OCI-LY1 (cell line): ENCODE measurements at regions not wholly inside any gene's neighbourhood (a gene's known extent, or its start where the extent isn't known, plus 50 kb on each side); places are given as distances from the start of the nearest gene placed in this dataset.
"Not testable (repeated sequence)": the region's sequence is repeated elsewhere in the genome, so short reads cannot be mapped to it uniquely, and the experiment has no call there.

Experiments
- H2AFZ ChIP-seq: fragments of 200-600 bp; sonication (generic), shearing (Covaris generic); 2 replicates; pipeline ENCODE4 v1.6.0; 2014; ENCODE audit warnings: antibody characterized with exemption, mild to moderate bottlenecking, low read length
- H3F3A ChIP-seq: fragments of 200-600 bp; sonication (generic), shearing (Covaris generic); 2 replicates; pipeline ENCODE4 v1.6.0; 2014; ENCODE audit warnings: mild to moderate bottlenecking, antibody characterized with exemption, low read length, moderate library complexity; ENCODE audit not compliant: insufficient read depth
- H3K27ac ChIP-seq: fragments of 200-600 bp; sonication (generic); 2 replicates; pipeline ENCODE4 v1.5.1; 2014; ENCODE audit warnings: low read length, mixed run types, mild to moderate bottlenecking, low read depth; ENCODE audit not compliant: poor library complexity, severe bottlenecking
- H3K27me3 ChIP-seq: fragments of 200-600 bp; sonication (generic); 2 replicates; pipeline ENCODE4 v1.6.0; 2014; ENCODE audit warnings: antibody characterized with exemption, mild to moderate bottlenecking, low read length, moderate library complexity; ENCODE audit not compliant: insufficient read depth
- H3K36me3 ChIP-seq: fragments of 200-600 bp; sonication (generic); 2 replicates; pipeline ENCODE4 v1.6.1; 2014; ENCODE audit warnings: mild to moderate bottlenecking, antibody characterized with exemption, low read length, moderate library complexity, mixed read lengths; ENCODE audit not compliant: insufficient read depth
- H3K4me1 ChIP-seq: fragments of 200-600 bp; sonication (generic); 2 replicates; pipeline ENCODE4 v1.5.1; 2014; ENCODE audit warnings: mild to moderate bottlenecking, low read length, moderate library complexity; ENCODE audit not compliant: insufficient read depth, severe bottlenecking
- H3K4me2 ChIP-seq: fragments of 200-600 bp; sonication (generic), shearing (Covaris generic); 2 replicates; pipeline ENCODE4 v1.6.1; 2014; ENCODE audit warnings: low read length
- H3K4me3 ChIP-seq: fragments of 200-600 bp; sonication (generic); 2 replicates; pipeline ENCODE4 v1.5.1; 2014; ENCODE audit warnings: low read length, low read depth, mild to moderate bottlenecking, mixed read lengths; ENCODE audit not compliant: poor library complexity, severe bottlenecking
- H3K79me2 ChIP-seq: fragments of 200-600 bp; shearing (Covaris generic); 2 replicates; pipeline ENCODE4 v1.6.1; 2016; ENCODE audit warnings: mixed run types, low read length, mixed read lengths; ENCODE audit not compliant: insufficient read depth
- H3K9ac ChIP-seq: fragments of 200-600 bp; sonication (generic), shearing (Covaris generic); 2 replicates; pipeline ENCODE4 v1.6.1; 2014; ENCODE audit warnings: mild to moderate bottlenecking, low read length, mixed read lengths
- H3K9me2 ChIP-seq: fragments of 200-600 bp; sonication (generic), shearing (Covaris generic); 2 replicates; pipeline ENCODE4 v1.6.1; 2014; ENCODE audit warnings: low read depth, mild to moderate bottlenecking, low read length, mixed read lengths
- H3K9me3 ChIP-seq: fragments of 200-600 bp; shearing (Covaris generic); 2 replicates; pipeline ENCODE4 v1.6.1; 2014; ENCODE audit warnings: low read length, mixed read lengths
- H4K20me1 ChIP-seq: fragments of 200-600 bp; sonication (generic), shearing (Covaris generic); 2 replicates; pipeline ENCODE4 v1.6.0; 2016; ENCODE audit warnings: mild to moderate bottlenecking, low read length; ENCODE audit not compliant: insufficient read depth
- EZH2 ChIP-seq: fragments of 200-600 bp; sonication (generic), shearing (Covaris generic); IDR thresholded peaks from 2 replicates; pipeline ENCODE4 v1.8.0; 2017; ENCODE audit warnings: borderline replicate concordance, mixed run types, mild to moderate bottlenecking, antibody characterized with exemption, low read length, moderate library complexity, mixed read lengths
- TF ChIP-seq, protein P1 (sequence below): fragments of 200-600 bp; sonication (generic), shearing (Covaris generic); IDR thresholded peaks from 2 replicates; pipeline ENCODE4 v1.5.1; 2017; ENCODE audit warnings: mild to moderate bottlenecking, antibody characterized with exemption, low read length, moderate library complexity, mixed read lengths

GRCh38 chr5:30376848-30377247 is 816.6 kb upstream of the CDH6 start:
- H3K9me3 ChIP-seq: no peaks in the 10 kb centered on the region
- no peaks in the 10 kb centered on the region for H3K9me2 ChIP-seq
- no peaks in the 10 kb centered on the region for H3K79me2 ChIP-seq
- no peak for TF ChIP-seq EZH2
- TF ChIP-seq, protein P1, sequence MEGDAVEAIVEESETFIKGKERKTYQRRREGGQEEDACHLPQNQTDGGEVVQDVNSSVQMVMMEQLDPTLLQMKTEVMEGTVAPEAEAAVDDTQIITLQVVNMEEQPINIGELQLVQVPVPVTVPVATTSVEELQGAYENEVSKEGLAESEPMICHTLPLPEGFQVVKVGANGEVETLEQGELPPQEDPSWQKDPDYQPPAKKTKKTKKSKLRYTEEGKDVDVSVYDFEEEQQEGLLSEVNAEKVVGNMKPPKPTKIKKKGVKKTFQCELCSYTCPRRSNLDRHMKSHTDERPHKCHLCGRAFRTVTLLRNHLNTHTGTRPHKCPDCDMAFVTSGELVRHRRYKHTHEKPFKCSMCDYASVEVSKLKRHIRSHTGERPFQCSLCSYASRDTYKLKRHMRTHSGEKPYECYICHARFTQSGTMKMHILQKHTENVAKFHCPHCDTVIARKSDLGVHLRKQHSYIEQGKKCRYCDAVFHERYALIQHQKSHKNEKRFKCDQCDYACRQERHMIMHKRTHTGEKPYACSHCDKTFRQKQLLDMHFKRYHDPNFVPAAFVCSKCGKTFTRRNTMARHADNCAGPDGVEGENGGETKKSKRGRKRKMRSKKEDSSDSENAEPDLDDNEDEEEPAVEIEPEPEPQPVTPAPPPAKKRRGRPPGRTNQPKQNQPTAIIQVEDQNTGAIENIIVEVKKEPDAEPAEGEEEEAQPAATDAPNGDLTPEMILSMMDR: no peak
- H2AFZ ChIP-seq: no peak overlapping the region
- no peaks in the 10 kb centered on the region for H3K4me1 ChIP-seq
- no peaks in the 10 kb centered on the region for H4K20me1 ChIP-seq
- no peak overlapping the region for H3K4me2 ChIP-seq
- H3F3A ChIP-seq: no peaks in the 10 kb centered on the region
- no peak overlapping the region for H3K27ac ChIP-seq
- H3K36me3 ChIP-seq: no peaks in the 10 kb centered on the region
- no peak overlapping the region for H3K4me3 ChIP-seq
- H3K9ac ChIP-seq: no peak overlapping the region
- H3K27me3 ChIP-seq: no peaks in the 10 kb centered on the region

- no peak overlapping the region for H3K4me2 ChIP-seq
These were observed 825.4 kb upstream of the CDH6 start for GRCh38 chr5:30368064-30368463.

DNA sequence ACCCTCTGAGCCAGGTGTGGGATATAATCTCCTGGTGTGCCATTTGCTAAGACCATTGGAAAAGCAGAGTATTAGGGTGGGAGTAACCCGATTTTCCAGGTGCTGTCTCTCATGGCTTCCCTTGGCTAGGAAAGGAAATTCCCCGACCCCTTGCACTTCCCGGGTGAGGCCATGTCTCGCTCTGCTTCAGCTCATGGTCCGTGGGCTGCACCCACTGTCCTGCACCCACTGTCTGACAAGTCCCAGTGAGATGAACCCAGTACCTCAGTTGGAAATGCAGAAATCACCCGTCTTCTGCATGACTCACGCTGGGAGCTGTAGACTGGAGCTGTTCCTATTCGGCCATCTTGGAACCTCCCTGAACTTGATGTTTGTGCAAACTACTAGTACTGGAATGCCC is 828.5 kb upstream of the CDH6 start:
- H3K9me2 ChIP-seq, H3K4me1 ChIP-seq, H3K79me2 ChIP-seq, H2AFZ ChIP-seq, H3K27ac ChIP-seq, H4K20me1 ChIP-seq, H3K27me3 ChIP-seq, H3F3A ChIP-seq, H3K9me3 ChIP-seq, H3K4me3 ChIP-seq, H3K4me2 ChIP-seq, H3K36me3 ChIP-seq, H3K9ac ChIP-seq: not testable (repeated sequence)

More at GRCh38 chr5:30368064-30368463, 825.4 kb upstream of the CDH6 start:
- H3K36me3 ChIP-seq: no peaks in the 10 kb centered on the region
- no peak overlapping the region for H2AFZ ChIP-seq
- no peak overlapping the region for H3K9ac ChIP-seq
- no peak overlapping the region for H3K4me3 ChIP-seq
- no peaks in the 10 kb centered on the region for H3K9me3 ChIP-seq
- TF ChIP-seq, protein P1: no peak
- no peak for TF ChIP-seq EZH2
- no peaks in the 10 kb centered on the region for H3K79me2 ChIP-seq
- H3K27me3 ChIP-seq: no peaks in the 10 kb centered on the region
- H3F3A ChIP-seq: no peaks in the 10 kb centered on the region
- H3K27ac ChIP-seq: no peak overlapping the region
- no peaks in the 10 kb centered on the region for H4K20me1 ChIP-seq
- H3K4me1 ChIP-seq: no peaks in the 10 kb centered on the region
- no peaks in the 10 kb centered on the region for H3K9me2 ChIP-seq

DNA sequence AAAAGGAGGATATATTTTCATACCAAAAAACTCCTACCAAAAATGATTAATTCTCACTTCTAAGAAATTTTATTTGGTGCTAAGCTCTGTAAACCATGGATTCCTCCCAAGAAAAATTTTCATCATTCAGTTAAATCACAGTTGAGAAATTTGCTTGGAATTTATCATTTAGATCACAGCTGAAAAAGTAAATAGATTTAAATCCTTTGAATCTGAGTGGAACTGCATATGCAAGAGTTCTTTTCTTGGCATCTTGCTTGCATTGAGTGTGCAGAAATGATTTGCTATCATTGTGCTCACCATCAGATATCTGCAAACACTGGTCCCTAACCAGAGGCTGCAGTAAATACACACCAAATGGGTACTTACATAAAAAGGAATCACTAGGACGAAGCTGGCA is 836.1 kb upstream of the CDH6 start:
- no peak overlapping the region for H2AFZ ChIP-seq

More for the DNA sequence above, 836.1 kb upstream of the CDH6 start:
- H3K9ac ChIP-seq: no peak overlapping the region
- H3F3A ChIP-seq: no peaks in the 10 kb centered on the region
- no peaks in the 10 kb centered on the region for H3K36me3 ChIP-seq
- no peaks in the 10 kb centered on the region for H3K4me1 ChIP-seq
- H3K4me2 ChIP-seq: no peak overlapping the region
- H3K9me2 ChIP-seq: no peaks in the 10 kb centered on the region
- H4K20me1 ChIP-seq: no peaks in the 10 kb centered on the region
- H3K79me2 ChIP-seq: no peaks in the 10 kb centered on the region
- no peak overlapping the region for H3K4me3 ChIP-seq
- H3K9me3 ChIP-seq: no peaks in the 10 kb centered on the region
- H3K27ac ChIP-seq: no peak overlapping the region
- TF ChIP-seq EZH2: no peak
- TF ChIP-seq, protein P1: no peak
- no peaks in the 10 kb centered on the region for H3K27me3 ChIP-seq
